Neural progenitor cell (in vitro differentiated cells): ENCODE measurements at regions not wholly inside any gene's neighbourhood (a gene's known extent, or its start where the extent isn't known, plus 50 kb on each side); places are given as distances from the start of the nearest gene placed in this dataset.

Experiments
- DNase-seq: peaks from one replicate; pipeline ENCODE4 v3.0.0-alpha.2; 2016; ENCODE audit warnings: low spot score
- H2AFZ ChIP-seq: fragments of 200-600 bp; sonication (generic); replicated peaks from 2 replicates; pipeline ENCODE4 v1.6.1; 2016; ENCODE audit warnings: antibody characterized with exemption
- H3F3A ChIP-seq: fragments of 200-600 bp; sonication (generic); 2 replicates; pipeline ENCODE4 v1.6.1; 2016; ENCODE audit warnings: antibody characterized with exemption, low read depth
- H3K27ac ChIP-seq: fragments of 200-600 bp; sonication (generic); 2 replicates; pipeline ENCODE4 v1.5.1; 2016; ENCODE audit warnings: mild to moderate bottlenecking
- H3K27me3 ChIP-seq: fragments of 200-600 bp; sonication (generic); 2 replicates; pipeline ENCODE4 v1.6.1; 2016; ENCODE audit warnings: mild to moderate bottlenecking, moderate library complexity
- H3K36me3 ChIP-seq: fragments of 200-600 bp; sonication (generic); 2 replicates; pipeline ENCODE4 v1.5.1; 2016
- H3K4me1 ChIP-seq: fragments of 200-600 bp; sonication (generic); 2 replicates; pipeline ENCODE4 v1.6.1; 2016; ENCODE audit warnings: mixed run types
- H3K4me2 ChIP-seq: fragments of 200-600 bp; sonication (generic); 2 replicates; pipeline ENCODE4 v1.6.1; 2016
- H3K4me3 ChIP-seq: fragments of 200-600 bp; sonication (generic); 2 replicates; pipeline ENCODE4 v1.5.1; 2016
- H3K79me2 ChIP-seq: fragments of 200-600 bp; sonication (generic); 2 replicates; pipeline ENCODE4 v1.6.1; 2016; ENCODE audit warnings: low read depth
- H3K9ac ChIP-seq: fragments of 200-600 bp; sonication (generic); 2 replicates; pipeline ENCODE4 v1.6.1; 2016
- H3K9me3 ChIP-seq: fragments of 200-600 bp; sonication (generic); 2 replicates; pipeline ENCODE4 v1.5.1; 2016; ENCODE audit warnings: low read depth
- H4K20me1 ChIP-seq: fragments of 200-600 bp; sonication (generic); 2 replicates; pipeline ENCODE4 v1.6.1; 2016; ENCODE audit warnings: low read depth
- H3K27ac Mint-ChIP-seq: 3 replicates; pipeline ENCODE4 v1.8.0; 2021; ENCODE audit warnings: mixed read lengths
- H3K27me3 Mint-ChIP-seq: 2 replicates; pipeline ENCODE4 v1.8.0; 2022; ENCODE audit warnings: low read depth, mild to moderate bottlenecking, inconsistent platforms, moderate library complexity, mixed read lengths; ENCODE audit not compliant: insufficient read depth
- H3K36me3 Mint-ChIP-seq: 3 replicates; pipeline ENCODE4 v1.8.0; 2021; ENCODE audit warnings: mixed read lengths
- H3K4me1 Mint-ChIP-seq: 3 replicates; pipeline ENCODE4 v1.8.0; 2021; ENCODE audit warnings: mixed read lengths
- H3K4me3 Mint-ChIP-seq: 3 replicates; pipeline ENCODE4 v1.8.0; 2021; ENCODE audit warnings: mild to moderate bottlenecking, moderate library complexity, mixed read lengths
- H3K9me3 Mint-ChIP-seq: 3 replicates; pipeline ENCODE4 v1.8.0; 2020; ENCODE audit warnings: mixed read lengths
- EZH2 ChIP-seq: fragments of 200-600 bp; sonication (generic); IDR thresholded peaks from 2 replicates; pipeline ENCODE4 v1.6.1; 2017; ENCODE audit warnings: antibody characterized with exemption, mild to moderate bottlenecking, moderate library complexity
- EZH2phosphoT487 ChIP-seq: fragments of 200-600 bp; sonication (generic); IDR thresholded peaks from 2 replicates; pipeline ENCODE4 v1.6.1; 2017; ENCODE audit warnings: antibody characterized with exemption
- TF ChIP-seq, protein P1 (sequence below): fragments of 200-600 bp; sonication (generic); IDR thresholded peaks from 2 replicates; pipeline ENCODE4 v1.5.1; 2017; ENCODE audit warnings: antibody characterized with exemption, mild to moderate bottlenecking

DNA sequence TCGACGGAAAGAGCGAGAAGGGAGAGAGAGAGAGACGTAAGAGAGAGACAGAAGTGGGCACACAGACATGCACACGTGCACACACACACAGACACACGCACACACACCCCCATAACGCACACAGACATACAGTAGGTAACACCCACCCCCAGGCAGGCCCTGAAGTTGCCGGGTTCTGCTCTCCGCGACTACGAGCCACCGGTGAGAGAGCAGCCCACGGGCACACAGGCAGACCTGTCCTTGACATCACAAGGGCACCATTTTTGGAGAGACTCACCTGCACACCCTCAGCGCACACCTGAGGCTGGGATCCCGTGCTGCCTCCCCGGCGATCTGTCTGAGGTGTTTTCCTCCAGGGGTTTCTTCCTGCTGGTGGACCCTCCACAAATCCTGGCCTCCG lies 1171.0 kb upstream of the PCDH10 start:
- Mint-ChIP-seq H3K27me3 (peaks cover 5% of the 10 kb centered on the region), H3K27ac (no peak overlapping the region), H3K4me1 (no peaks in the 10 kb centered on the region), H3K36me3 (peaks cover 2% of the 10 kb centered on the region), H3K4me3 (no peak overlapping the region), H3K9me3 (peaks cover 34% of the 10 kb centered on the region)
- H2AFZ ChIP-seq = no peak overlapping the region
- H3K4me3 ChIP-seq = no peak overlapping the region
- DNase-seq = no peak
- H3K4me1 ChIP-seq = no peaks in the 10 kb centered on the region
- H3K27me3 ChIP-seq = no peaks in the 10 kb centered on the region
- H3K27ac ChIP-seq = no peak overlapping the region
- no peaks in the 10 kb centered on the region for H3K79me2 ChIP-seq
- H3K9ac ChIP-seq = no peak overlapping the region
- TF ChIP-seq, protein P1, sequence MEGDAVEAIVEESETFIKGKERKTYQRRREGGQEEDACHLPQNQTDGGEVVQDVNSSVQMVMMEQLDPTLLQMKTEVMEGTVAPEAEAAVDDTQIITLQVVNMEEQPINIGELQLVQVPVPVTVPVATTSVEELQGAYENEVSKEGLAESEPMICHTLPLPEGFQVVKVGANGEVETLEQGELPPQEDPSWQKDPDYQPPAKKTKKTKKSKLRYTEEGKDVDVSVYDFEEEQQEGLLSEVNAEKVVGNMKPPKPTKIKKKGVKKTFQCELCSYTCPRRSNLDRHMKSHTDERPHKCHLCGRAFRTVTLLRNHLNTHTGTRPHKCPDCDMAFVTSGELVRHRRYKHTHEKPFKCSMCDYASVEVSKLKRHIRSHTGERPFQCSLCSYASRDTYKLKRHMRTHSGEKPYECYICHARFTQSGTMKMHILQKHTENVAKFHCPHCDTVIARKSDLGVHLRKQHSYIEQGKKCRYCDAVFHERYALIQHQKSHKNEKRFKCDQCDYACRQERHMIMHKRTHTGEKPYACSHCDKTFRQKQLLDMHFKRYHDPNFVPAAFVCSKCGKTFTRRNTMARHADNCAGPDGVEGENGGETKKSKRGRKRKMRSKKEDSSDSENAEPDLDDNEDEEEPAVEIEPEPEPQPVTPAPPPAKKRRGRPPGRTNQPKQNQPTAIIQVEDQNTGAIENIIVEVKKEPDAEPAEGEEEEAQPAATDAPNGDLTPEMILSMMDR = no peak
- TF ChIP-seq EZH2phosphoT487 (no peak), EZH2 (no peak)
- no peaks in the 10 kb centered on the region for H3K36me3 ChIP-seq
- no peak overlapping the region for H3K4me2 ChIP-seq
- no peaks in the 10 kb centered on the region for H4K20me1 ChIP-seq
- H3F3A ChIP-seq = no peaks in the 10 kb centered on the region
- H3K9me3 ChIP-seq = no peaks in the 10 kb centered on the region

DNA sequence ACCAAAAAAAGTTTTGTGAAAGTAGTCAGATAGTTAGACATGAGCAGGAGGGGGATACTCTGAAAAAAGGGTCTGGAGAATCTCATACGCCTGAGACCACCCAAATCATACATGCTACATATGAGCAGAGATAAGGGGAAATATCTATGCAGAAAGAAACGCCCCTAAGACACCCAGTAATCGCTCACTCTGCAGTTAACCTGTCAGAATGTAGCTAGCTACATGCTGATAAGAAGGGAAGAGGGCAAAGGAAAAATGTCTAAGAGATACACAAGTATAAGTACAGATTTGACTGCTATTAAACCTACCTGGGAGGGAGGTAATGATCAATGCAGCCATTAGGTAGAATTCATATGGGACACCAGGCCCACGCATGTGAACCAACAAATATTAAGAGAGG lies 1159.5 kb upstream of the PCDH10 start:
- Histone ChIP-seq H3K36me3 (no peaks in the 10 kb centered on the region), H2AFZ (peak overlapping the region; percentile 55), H3K4me3 (no peak overlapping the region), H3K79me2 (no peaks in the 10 kb centered on the region), H3K27ac (no peak overlapping the region), H3K4me2 (no peak overlapping the region), H3K9me3 (no peaks in the 10 kb centered on the region), H3K4me1 (no peaks in the 10 kb centered on the region), H3F3A (no peaks in the 10 kb centered on the region), H3K9ac (no peak overlapping the region), H4K20me1 (no peaks in the 10 kb centered on the region), H3K27me3 (no peaks in the 10 kb centered on the region)
- Mint-ChIP-seq H3K36me3 (no peaks in the 10 kb centered on the region), H3K27me3 (peaks cover 2% of the 10 kb centered on the region), H3K4me3 (no peak overlapping the region), H3K27ac (no peak overlapping the region), H3K9me3 (no peaks in the 10 kb centered on the region), H3K4me1 (no peaks in the 10 kb centered on the region)
- TF ChIP-seq, protein P1 = no peak
- TF ChIP-seq EZH2 (no peak), EZH2phosphoT487 (no peak)
- no peak for DNase-seq

DNA sequence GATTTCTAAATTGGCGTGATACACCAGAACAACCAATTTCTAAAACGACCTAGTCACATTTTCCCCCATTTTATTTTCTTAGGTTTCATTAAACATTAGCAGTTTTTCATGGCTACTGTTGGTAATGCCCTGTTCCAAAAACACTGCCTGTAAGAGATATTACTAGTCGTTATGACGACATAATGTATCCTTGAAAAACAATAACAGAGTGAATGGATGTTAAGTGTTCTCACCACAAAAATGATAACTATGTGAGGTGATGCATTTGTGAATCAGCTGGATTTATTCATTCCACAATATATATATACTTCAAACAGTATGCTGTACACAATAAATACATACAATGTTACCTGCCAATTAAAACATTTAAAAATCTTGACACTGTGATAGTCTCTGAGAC lies 1147.6 kb upstream of the PCDH10 start:
- Histone ChIP-seq H3K27ac (no peak overlapping the region), H3K9ac (no peak overlapping the region), H3K36me3 (no peaks in the 10 kb centered on the region), H3K4me3 (no peak overlapping the region), H3F3A (no peaks in the 10 kb centered on the region), H4K20me1 (no peaks in the 10 kb centered on the region), H3K4me1 (peaks cover 5% of the 10 kb centered on the region), H3K9me3 (no peaks in the 10 kb centered on the region), H3K79me2 (no peaks in the 10 kb centered on the region), H2AFZ (no peak overlapping the region), H3K27me3 (no peaks in the 10 kb centered on the region), H3K4me2 (no peak overlapping the region)
- Mint-ChIP-seq H3K36me3 (no peaks in the 10 kb centered on the region), H3K4me1 (peaks cover 5% of the 10 kb centered on the region), H3K27me3 (no peaks in the 10 kb centered on the region), H3K9me3 (no peaks in the 10 kb centered on the region), H3K4me3 (no peak overlapping the region), H3K27ac (no peak overlapping the region)
- no peak for DNase-seq
- TF ChIP-seq EZH2 = no peak
- TF ChIP-seq, protein P1 = no peak
- TF ChIP-seq EZH2phosphoT487 = no peak
